B cell (primary cell): ENCODE measurements at regions not wholly inside any gene's neighbourhood (a gene's known extent, or its start where the extent isn't known, plus 50 kb on each side); places are given as distances from the start of the nearest gene placed in this dataset.

Source experiments
- ATAC-seq: fragments of 200-7000 bp; cut with Tn5 transposase; one replicate; pipeline ENCODE4 v1.10.0; 2021; ENCODE audit warnings: low read depth, mild to moderate bottlenecking, moderate number of reproducible peaks, moderate library complexity
- CTCF ChIA-PET: fragments of 350-600 bp; sonication (Branson Sonifier 250); formaldehyde crosslinking; loops from one replicate; lab custom pipeline; 2021; ENCODE audit warnings: antibody characterized with exemption, inconsistent platforms; lab: Charles Lee
- POLR2A ChIA-PET: fragments of 350-600 bp; sonication (Branson Sonifier 250); formaldehyde crosslinking; loops from one replicate; lab custom pipeline; 2021; ENCODE audit warnings: antibody characterized with exemption; lab: Charles Lee
- DNase-seq: peaks from one replicate; pipeline ENCODE4 v3.0.0; 2013
- H2AFZ ChIP-seq: 2 replicates; pipeline ENCODE4 v1.6.1; 2012; ENCODE audit warnings: mild to moderate bottlenecking, low read depth, low read length; ENCODE audit not compliant: insufficient read depth, poor library complexity, severe bottlenecking
- H3K27ac ChIP-seq, 2 donors: 1 replicate in 1 of 2; 2 replicates in 1 of 2; pipeline ENCODE4 v1.5.1; 2012 to 2013; ENCODE audit warnings: low read length in 2 of 2, mild to moderate bottlenecking in 2 of 2, moderate library complexity in 1 of 2
- H3K27me3 ChIP-seq, 4 experiments: fragments of 200-600 bp in 1 of 4; sonication (generic) in 1 of 4; replicated peaks in 1 of 4; 1 replicate in 2 of 4; 2 replicates in 2 of 4; pipeline versions ENCODE4 v1.6.1 to v1.7.0; 2013 to 2016; ENCODE audit warnings: low read length in 3 of 4, mild to moderate bottlenecking in 2 of 4, mixed read lengths in 1 of 4, moderate library complexity in 1 of 4; ENCODE audit not compliant: insufficient read depth in 4 of 4, control insufficient read depth in 3 of 4; ENCODE audit errors: control extremely low read depth in 1 of 4
- H3K36me3 ChIP-seq, 2 experiments: replicated peaks in 1 of 2; 1 replicate in 1 of 2; 2 replicates in 1 of 2; pipeline versions ENCODE4 v1.6.1 to v1.7.1; 2013; ENCODE audit warnings: low read length in 1 of 2; ENCODE audit not compliant: insufficient read depth in 2 of 2, control insufficient read depth in 1 of 2; ENCODE audit errors: control extremely low read depth in 1 of 2, extremely low read depth in 1 of 2
- H3K4me1 ChIP-seq, 2 donors: fragments of 200-600 bp in 1 of 2; sonication (generic) in 1 of 2; 1 replicate in 1 of 2; 2 replicates in 1 of 2; pipeline versions ENCODE4 v1.5.1 to v1.6.1; 2013 to 2017; ENCODE audit warnings: low read length in 2 of 2; ENCODE audit not compliant: control insufficient read depth in 2 of 2, insufficient read depth in 2 of 2
- H3K4me2 ChIP-seq: replicated peaks from 2 replicates; pipeline ENCODE3; 2012; ENCODE audit warnings: mild to moderate bottlenecking, low read depth, low read length; ENCODE audit not compliant: poor library complexity, severe bottlenecking
- H3K4me3 ChIP-seq, 5 experiments: fragments of 200-600 bp in 1 of 5; sonication (generic) in 1 of 5; 1 replicate in 3 of 5; 2 replicates in 2 of 5; pipeline versions ENCODE4 v1.5.1 to v1.7.0; 2011 to 2016; ENCODE audit warnings: low read length in 4 of 5, mild to moderate bottlenecking in 4 of 5, low read depth in 2 of 5, control low read depth in 1 of 5, moderate library complexity in 1 of 5; ENCODE audit not compliant: insufficient read depth in 1 of 5; ENCODE audit errors: control extremely low read depth in 1 of 5, extremely low read depth in 1 of 5
- H3K79me2 ChIP-seq: fragments of 200-600 bp; sonication (generic); one replicate; pipeline ENCODE4 v1.6.0; 2016; ENCODE audit warnings: low read length; ENCODE audit not compliant: control insufficient read depth, insufficient read depth
- H3K9ac ChIP-seq: fragments of 200-600 bp; sonication (generic); 2 replicates; pipeline ENCODE4 v1.6.1; 2017; ENCODE audit warnings: mild to moderate bottlenecking, low read length, moderate library complexity
- H3K9me3 ChIP-seq, 3 donors: one replicate each; pipeline versions ENCODE4 v1.6.1 to v1.7.1; 2013; ENCODE audit warnings: low read length in 2 of 3; ENCODE audit not compliant: control insufficient read depth in 2 of 3, insufficient read depth in 1 of 3; ENCODE audit errors: control extremely low read depth in 1 of 3
- H4K20me1 ChIP-seq: 2 replicates; pipeline ENCODE4 v1.6.0; 2012; ENCODE audit warnings: mild to moderate bottlenecking, low read length; ENCODE audit not compliant: insufficient read depth, control insufficient read depth, poor library complexity, severe bottlenecking
- H3K27ac Mint-ChIP-seq: one replicate; pipeline ENCODE4 v1.8.0; 2021; ENCODE audit warnings: mixed read lengths
- H3K27me3 Mint-ChIP-seq: one replicate; pipeline ENCODE4 v1.8.0; 2021; ENCODE audit warnings: mixed read lengths
- H3K4me1 Mint-ChIP-seq: one replicate; pipeline ENCODE4 v1.8.0; 2021; ENCODE audit warnings: mixed read lengths
- H3K4me3 Mint-ChIP-seq: one replicate; pipeline ENCODE4 v1.8.0; 2021; ENCODE audit warnings: mixed read lengths
- H3K9me3 Mint-ChIP-seq: one replicate; pipeline ENCODE4 v1.8.0; 2022; ENCODE audit warnings: mixed read lengths; ENCODE audit not compliant: insufficient read depth
- CTCF ChIP-seq: fragments of 200-600 bp; IDR thresholded peaks from one replicate; pipeline ENCODE4 v1.8.0; 2022; ENCODE audit warnings: antibody characterized with exemption, mild to moderate bottlenecking
- EZH2 ChIP-seq: IDR thresholded peaks from 2 replicates; pipeline ENCODE4 v1.6.1; 2012; ENCODE audit warnings: borderline replicate concordance, low read depth, mild to moderate bottlenecking, moderate library complexity, low read length; ENCODE audit not compliant: insufficient read depth, poor library complexity, severe bottlenecking
- WGBS: methylation state at CpG from one replicate; pipeline ENCODE4 v1.1.5; 2013; ENCODE audit warnings: missing lambda C conversion rate; ENCODE audit not compliant: insufficient coverage; 5-methylcytosine and 5-hydroxymethylcytosine counted together
- intact Hi-C: fragments of 100-400 bp; cut with micrococcal nuclease; formaldehyde crosslinking; loops from one replicate; pipeline ENCODE4 v1.10.0; 2022

GRCh38 chr4:33980361-33980760 is 2264.0 kb downstream of the ARAP2 start:
- Mint-ChIP-seq H3K27ac (no peak overlapping the region), H3K4me1 (no peaks in the 10 kb centered on the region), H3K27me3 (no peaks in the 10 kb centered on the region), H3K9me3 (peaks cover 3% of the 10 kb centered on the region), H3K4me3 (no peak overlapping the region)
- Histone ChIP-seq H3K4me3 (no peak overlapping the region), H3K4me2 (no peak overlapping the region), H3K4me1 (no peaks in the 10 kb centered on the region), H3K9me3 (no peaks in the 10 kb centered on the region), H3K36me3 (no peaks in the 10 kb centered on the region), H3K79me2 (no peaks in the 10 kb centered on the region), H3K9ac (no peak overlapping the region), H3K27ac (no peak overlapping the region), H2AFZ (no peak overlapping the region), H3K27me3 (no peaks in the 10 kb centered on the region), H4K20me1 (no peaks in the 10 kb centered on the region)
- ATAC-seq (no peak), DNase-seq (no peak)
- intact Hi-C loops: no loop called here
- CTCF ChIA-PET: no interaction called here
- WGBS: 20% methylated on average over 1 of the region's 2 CpGs
- TF ChIP-seq CTCF (no peak), EZH2 (no peak)
- POLR2A ChIA-PET: no interaction called here

- no peak overlapping the region for H3K27ac Mint-ChIP-seq
- POLR2A ChIA-PET: no interaction called here
Observed at GRCh38 chr4:33989820-33990443, 2254.4 kb downstream of the ARAP2 start.

More at GRCh38 chr4:33989820-33990443, 2254.4 kb downstream of the ARAP2 start:
- CTCF ChIA-PET: no interaction called here
- H2AFZ ChIP-seq: no peak overlapping the region
- TF ChIP-seq CTCF (no peak), EZH2 (no peak)
- no CpG with 5 or more reads among the region's 3 CpGs for WGBS
- no peaks in the 10 kb centered on the region for H3K9me3 ChIP-seq
- H3K79me2 ChIP-seq: no peaks in the 10 kb centered on the region
- H3K27ac ChIP-seq: no peak overlapping the region
- DNase-seq (no peak), ATAC-seq (no peak)
- no peaks in the 10 kb centered on the region for H3K4me1 Mint-ChIP-seq
- H3K27me3 Mint-ChIP-seq: no peaks in the 10 kb centered on the region
- no peak overlapping the region for H3K4me2 ChIP-seq
- H3K9ac ChIP-seq: no peak overlapping the region
- H3K4me3 ChIP-seq: no peak overlapping the region
- no peaks in the 10 kb centered on the region for H3K9me3 Mint-ChIP-seq
- intact Hi-C loops: no loop called here
- H3K27me3 ChIP-seq: no peaks in the 10 kb centered on the region
- no peaks in the 10 kb centered on the region for H4K20me1 ChIP-seq
- H3K36me3 ChIP-seq: no peaks in the 10 kb centered on the region
- no peaks in the 10 kb centered on the region for H3K4me1 ChIP-seq
- no peak overlapping the region for H3K4me3 Mint-ChIP-seq
